ENCODE measurements at regions not wholly inside any gene's neighbourhood (a gene's known extent, or its start where the extent isn't known, plus 50 kb on each side); places are given as distances from the start of the nearest gene placed in this dataset.

GRCh38 chr2:225865468-225865867 is 466.0 kb downstream of the NYAP2 start:
- Histone ChIP-seq H3K4me3 (ENCODE audit: low read depth, low read length) (no peak overlapping the region), H3K27me3 (ENCODE audit: control insufficient read depth, insufficient read depth, low read length) (no peaks in the 10 kb centered on the region), H3K36me3 (ENCODE audit: control insufficient read depth, insufficient read depth, low read length) (no peaks in the 10 kb centered on the region)
- DNase-seq (ENCODE audit: low read depth) = no peak
- no peak for TF ChIP-seq CTCF (IDR thresholded peaks at IDR 0.05; ENCODE audit: insufficient read depth, low read length, poor library complexity, severe bottlenecking)

GRCh38 chr2:225864394-225864793 is 464.9 kb downstream of the NYAP2 start:
- no peak for TF ChIP-seq CTCF (IDR thresholded peaks at IDR 0.05; ENCODE audit: insufficient read depth, low read length, poor library complexity, severe bottlenecking)
- no peak for DNase-seq (ENCODE audit: low read depth)
- H3K36me3 ChIP-seq (ENCODE audit: control insufficient read depth, insufficient read depth, low read length) = no peaks in the 10 kb centered on the region
- no peak overlapping the region for H3K4me3 ChIP-seq (ENCODE audit: low read depth, low read length)
- no peaks in the 10 kb centered on the region for H3K27me3 ChIP-seq (ENCODE audit: control insufficient read depth, insufficient read depth, low read length)

DNA sequence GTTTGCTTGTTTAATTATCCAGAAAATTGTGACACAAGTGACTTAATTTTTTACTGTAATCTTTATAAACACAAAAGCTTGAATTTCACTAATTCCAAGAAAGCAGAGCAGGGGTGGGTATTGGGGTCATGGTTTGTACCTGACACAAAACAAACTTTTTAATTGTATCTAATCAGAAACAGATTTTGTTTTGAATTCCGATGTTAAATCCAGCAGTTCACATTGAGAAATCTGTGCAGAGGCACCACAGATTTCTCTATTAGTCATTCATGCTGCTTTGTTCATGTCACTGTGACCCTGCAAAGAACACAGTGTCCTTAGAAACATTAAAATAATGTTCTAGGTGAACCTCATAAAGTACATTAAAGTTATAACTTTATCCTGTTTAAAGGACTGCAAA is 443.4 kb downstream of the NYAP2 start:
- Histone ChIP-seq H3K36me3 (ENCODE audit: control insufficient read depth, insufficient read depth, low read length) (no peaks in the 10 kb centered on the region), H3K27me3 (ENCODE audit: control insufficient read depth, insufficient read depth, low read length) (no peaks in the 10 kb centered on the region), H3K4me3 (ENCODE audit: low read depth, low read length) (no peak overlapping the region)
- no peak for TF ChIP-seq CTCF (IDR thresholded peaks at IDR 0.05; ENCODE audit: insufficient read depth, low read length, poor library complexity, severe bottlenecking)
- DNase-seq (ENCODE audit: low read depth) = no peak

- TF ChIP-seq CTCF (IDR thresholded peaks at IDR 0.05; ENCODE audit: insufficient read depth, low read length, poor library complexity, severe bottlenecking) = no peak
- Histone ChIP-seq H3K4me3 (ENCODE audit: low read depth, low read length) (no peak overlapping the region), H3K36me3 (ENCODE audit: control insufficient read depth, insufficient read depth, low read length) (no peaks in the 10 kb centered on the region), H3K27me3 (ENCODE audit: control insufficient read depth, insufficient read depth, low read length) (no peaks in the 10 kb centered on the region)
- no peak for DNase-seq (ENCODE audit: low read depth)
Observed at GRCh38 chr2:225841314-225841713, 441.8 kb downstream of the NYAP2 start.

- Histone ChIP-seq H3K36me3 (ENCODE audit: control insufficient read depth, insufficient read depth, low read length) (no peaks in the 10 kb centered on the region), H3K27me3 (ENCODE audit: control insufficient read depth, insufficient read depth, low read length) (no peaks in the 10 kb centered on the region), H3K4me3 (ENCODE audit: low read depth, low read length) (no peak overlapping the region)
- no peak for TF ChIP-seq CTCF (IDR thresholded peaks at IDR 0.05; ENCODE audit: insufficient read depth, low read length, poor library complexity, severe bottlenecking)
- no peak for DNase-seq (ENCODE audit: low read depth)
Observed at GRCh38 chr2:225837328-225837727, 437.8 kb downstream of the NYAP2 start.

DNA sequence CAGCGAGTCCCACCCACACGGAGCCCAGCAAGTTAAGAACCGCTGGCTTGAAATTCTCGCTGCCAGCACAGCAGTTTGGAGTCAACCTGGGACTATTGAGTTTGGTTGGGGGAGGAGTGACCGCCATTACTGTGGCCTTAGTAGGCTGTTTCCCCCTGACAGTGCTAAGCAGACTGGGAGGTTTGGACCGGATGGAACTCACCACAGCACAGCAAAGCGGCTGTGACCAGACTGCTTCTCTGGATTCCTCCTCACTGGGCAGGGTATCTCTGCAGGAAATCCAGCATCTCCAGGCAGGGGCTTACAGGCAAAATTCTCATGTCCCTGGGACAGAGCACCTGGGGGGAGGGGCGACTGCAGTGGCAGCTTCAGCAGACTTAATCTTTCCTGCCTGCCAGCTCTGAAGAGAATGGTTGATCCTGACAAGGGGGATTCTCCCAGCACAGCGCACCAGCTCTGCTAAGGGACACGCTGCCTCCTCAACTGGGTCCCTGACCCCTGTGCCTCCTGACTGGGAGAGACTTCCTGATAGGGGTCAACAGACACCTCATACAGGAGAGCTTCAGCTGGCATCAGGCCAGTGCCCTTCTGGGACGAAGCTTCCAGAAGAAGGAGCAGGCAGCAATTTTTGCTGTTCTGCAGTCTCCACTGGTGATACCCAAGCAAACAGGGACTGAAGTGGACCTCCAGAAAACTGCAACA is 425.4 kb downstream of the NYAP2 start:
- no peak overlapping the region for H3K4me3 ChIP-seq (ENCODE audit: low read depth, low read length)
- no peaks in the 10 kb centered on the region for H3K27me3 ChIP-seq (ENCODE audit: control insufficient read depth, insufficient read depth, low read length)
- TF ChIP-seq CTCF (IDR thresholded peaks at IDR 0.05; ENCODE audit: insufficient read depth, low read length, poor library complexity, severe bottlenecking) = no peak
- DNase-seq (ENCODE audit: low read depth) = no peak
- H3K36me3 ChIP-seq (ENCODE audit: control insufficient read depth, insufficient read depth, low read length) = no peaks in the 10 kb centered on the region

All from kidney epithelial cell (primary cell).